GM12874 (cell line): ENCODE measurements at regions not wholly inside any gene's neighbourhood (a gene's known extent, or its start where the extent isn't known, plus 50 kb on each side); places are given as distances from the start of the nearest gene placed in this dataset.

Experiments
- TF ChIP-seq, protein P1 (sequence below): IDR thresholded peaks from 2 replicates; pipeline ENCODE4 v1.5.1; 2011; ENCODE audit warnings: low read depth, mild to moderate bottlenecking, control low read depth, low read length, moderate library complexity; ENCODE audit not compliant: insufficient read depth

- TF ChIP-seq, protein P1, sequence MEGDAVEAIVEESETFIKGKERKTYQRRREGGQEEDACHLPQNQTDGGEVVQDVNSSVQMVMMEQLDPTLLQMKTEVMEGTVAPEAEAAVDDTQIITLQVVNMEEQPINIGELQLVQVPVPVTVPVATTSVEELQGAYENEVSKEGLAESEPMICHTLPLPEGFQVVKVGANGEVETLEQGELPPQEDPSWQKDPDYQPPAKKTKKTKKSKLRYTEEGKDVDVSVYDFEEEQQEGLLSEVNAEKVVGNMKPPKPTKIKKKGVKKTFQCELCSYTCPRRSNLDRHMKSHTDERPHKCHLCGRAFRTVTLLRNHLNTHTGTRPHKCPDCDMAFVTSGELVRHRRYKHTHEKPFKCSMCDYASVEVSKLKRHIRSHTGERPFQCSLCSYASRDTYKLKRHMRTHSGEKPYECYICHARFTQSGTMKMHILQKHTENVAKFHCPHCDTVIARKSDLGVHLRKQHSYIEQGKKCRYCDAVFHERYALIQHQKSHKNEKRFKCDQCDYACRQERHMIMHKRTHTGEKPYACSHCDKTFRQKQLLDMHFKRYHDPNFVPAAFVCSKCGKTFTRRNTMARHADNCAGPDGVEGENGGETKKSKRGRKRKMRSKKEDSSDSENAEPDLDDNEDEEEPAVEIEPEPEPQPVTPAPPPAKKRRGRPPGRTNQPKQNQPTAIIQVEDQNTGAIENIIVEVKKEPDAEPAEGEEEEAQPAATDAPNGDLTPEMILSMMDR: no peak
These were observed 1298.6 kb downstream of the SI start for GRCh38 chr3:163779396-163780344.

DNA sequence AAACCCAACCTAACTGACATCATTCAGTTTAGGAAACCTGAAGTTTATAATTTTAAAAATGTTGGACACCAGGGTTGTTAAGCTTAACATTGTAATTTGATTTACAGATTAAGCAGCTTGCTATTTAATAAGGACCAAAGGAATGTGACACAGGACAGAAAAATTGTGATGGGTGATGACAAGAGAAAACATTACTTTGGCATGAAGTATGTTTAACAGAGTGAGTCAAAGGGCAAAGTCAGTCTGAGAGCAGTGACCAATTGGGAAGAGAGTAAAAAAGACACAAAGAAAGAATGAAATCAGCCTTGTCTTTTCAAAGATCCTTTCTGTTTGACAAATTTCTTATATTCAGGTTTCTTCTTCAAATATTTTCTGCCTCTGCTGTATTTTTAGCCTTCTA, 1301.6 kb downstream of the SI start:
- TF ChIP-seq, protein P1: no peak

- TF ChIP-seq, protein P1: no peak
These were observed 1305.2 kb downstream of the SI start for GRCh38 chr3:163773136-163773535.

DNA sequence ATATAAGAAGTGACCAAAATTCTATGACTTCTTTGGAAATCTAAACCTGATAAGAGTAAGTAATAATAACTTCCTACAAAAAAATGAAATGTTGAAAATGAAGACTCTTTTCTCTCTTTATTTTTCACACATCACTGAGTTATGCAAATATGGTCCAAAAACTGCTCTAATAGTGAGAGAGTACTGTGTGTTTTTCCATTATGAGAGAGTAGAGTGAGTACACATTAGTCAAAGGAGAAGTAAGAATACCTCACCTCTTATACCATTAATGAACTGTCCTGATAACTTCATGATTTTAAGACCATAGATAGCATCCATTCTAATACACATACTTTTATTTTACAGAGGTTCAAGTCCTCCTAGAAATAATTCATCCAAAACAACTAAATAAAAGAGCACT, 1310.2 kb downstream of the SI start:
- TF ChIP-seq, protein P1: no peak

GRCh38 chr3:163766112-163766511, 1312.2 kb downstream of the SI start:
- TF ChIP-seq, protein P1: no peak

GRCh38 chr3:163753033-163753432, 1325.3 kb downstream of the SI start:
- TF ChIP-seq, protein P1: no peak

GRCh38 chr3:163745204-163745603, 1333.1 kb downstream of the SI start:
- TF ChIP-seq, protein P1: no peak
